ENCODE measurements at regions not wholly inside any gene's neighbourhood (a gene's known extent, or its start where the extent isn't known, plus 50 kb on each side); places are given as distances from the start of the nearest gene placed in this dataset.

DNA sequence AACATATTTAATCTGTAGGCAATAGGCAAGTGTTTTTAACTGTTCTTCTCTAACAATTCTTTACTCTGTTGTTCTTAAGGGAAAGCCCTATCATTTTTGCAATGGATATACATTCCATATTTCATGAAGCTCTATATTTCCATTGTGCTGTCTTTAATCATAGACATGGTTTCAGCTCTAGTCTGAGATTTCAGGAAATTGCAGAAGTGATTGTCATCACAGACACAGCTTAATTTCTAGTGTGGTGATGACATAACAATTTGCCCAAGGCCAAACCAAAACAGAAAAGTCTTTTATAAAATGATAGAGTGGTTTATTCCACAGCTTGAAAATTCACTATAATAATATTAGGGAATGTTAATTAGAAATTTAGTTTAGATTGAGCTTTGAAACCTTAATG lies 494.1 kb upstream of the SEMA3A start:
- no peak for DNase-seq
- intact Hi-C loops (cut with DNase I): no loop called here
- H3K4me3 ChIP-seq: no peak overlapping the region
- no peaks in the 10 kb centered on the region for H3K9me3 ChIP-seq
- TF ChIP-seq POLR2AphosphoS5 (IDR thresholded peaks at IDR 0.05): no peak
- TF ChIP-seq POLR2A (IDR thresholded peaks at IDR 0.05): no peak
- TF ChIP-seq, protein P1, sequence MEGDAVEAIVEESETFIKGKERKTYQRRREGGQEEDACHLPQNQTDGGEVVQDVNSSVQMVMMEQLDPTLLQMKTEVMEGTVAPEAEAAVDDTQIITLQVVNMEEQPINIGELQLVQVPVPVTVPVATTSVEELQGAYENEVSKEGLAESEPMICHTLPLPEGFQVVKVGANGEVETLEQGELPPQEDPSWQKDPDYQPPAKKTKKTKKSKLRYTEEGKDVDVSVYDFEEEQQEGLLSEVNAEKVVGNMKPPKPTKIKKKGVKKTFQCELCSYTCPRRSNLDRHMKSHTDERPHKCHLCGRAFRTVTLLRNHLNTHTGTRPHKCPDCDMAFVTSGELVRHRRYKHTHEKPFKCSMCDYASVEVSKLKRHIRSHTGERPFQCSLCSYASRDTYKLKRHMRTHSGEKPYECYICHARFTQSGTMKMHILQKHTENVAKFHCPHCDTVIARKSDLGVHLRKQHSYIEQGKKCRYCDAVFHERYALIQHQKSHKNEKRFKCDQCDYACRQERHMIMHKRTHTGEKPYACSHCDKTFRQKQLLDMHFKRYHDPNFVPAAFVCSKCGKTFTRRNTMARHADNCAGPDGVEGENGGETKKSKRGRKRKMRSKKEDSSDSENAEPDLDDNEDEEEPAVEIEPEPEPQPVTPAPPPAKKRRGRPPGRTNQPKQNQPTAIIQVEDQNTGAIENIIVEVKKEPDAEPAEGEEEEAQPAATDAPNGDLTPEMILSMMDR (IDR thresholded peaks at IDR 0.05): no peak
- no peak for TF ChIP-seq EP300 (IDR thresholded peaks at IDR 0.05)
- H3K4me1 ChIP-seq: no peaks in the 10 kb centered on the region
- H3K36me3 ChIP-seq: no peaks in the 10 kb centered on the region
- H3K27me3 ChIP-seq: no peaks in the 10 kb centered on the region
- no peak overlapping the region for H3K27ac ChIP-seq

DNA sequence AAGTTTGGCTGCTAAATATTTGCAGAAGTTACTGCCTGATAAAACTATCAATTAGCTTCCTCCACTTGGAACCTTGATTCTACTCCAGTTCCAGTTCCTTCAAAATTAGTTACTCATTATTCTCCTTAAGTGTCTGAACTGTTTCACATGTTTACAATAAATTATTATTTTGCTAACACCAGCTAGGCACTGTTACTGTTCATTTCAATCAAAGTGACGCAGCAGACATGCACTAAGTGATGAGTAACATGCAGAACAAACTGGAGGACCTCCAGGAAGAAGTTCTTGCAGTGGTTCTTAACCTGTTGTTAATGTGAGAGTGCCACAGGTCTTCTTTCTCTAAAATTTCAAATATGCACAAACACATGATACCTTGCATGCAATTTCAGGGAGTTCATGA lies 491.8 kb upstream of the SEMA3A start:
- Histone ChIP-seq H3K4me3 (no peak overlapping the region), H3K27ac (no peak overlapping the region), H3K4me1 (no peaks in the 10 kb centered on the region), H3K27me3 (no peaks in the 10 kb centered on the region), H3K9me3 (no peaks in the 10 kb centered on the region), H3K36me3 (no peaks in the 10 kb centered on the region)
- TF ChIP-seq EP300 (IDR thresholded peaks at IDR 0.05): no peak
- no peak for TF ChIP-seq POLR2AphosphoS5 (IDR thresholded peaks at IDR 0.05)
- no peak for TF ChIP-seq POLR2A (IDR thresholded peaks at IDR 0.05)
- TF ChIP-seq, protein P1 (IDR thresholded peaks at IDR 0.05): no peak
- 69 to 72% methylated on average over 1 of the region's 1 CpG for WGBS, 2 donors
- no peak for DNase-seq
- intact Hi-C loops (cut with DNase I): no loop called here

DNA sequence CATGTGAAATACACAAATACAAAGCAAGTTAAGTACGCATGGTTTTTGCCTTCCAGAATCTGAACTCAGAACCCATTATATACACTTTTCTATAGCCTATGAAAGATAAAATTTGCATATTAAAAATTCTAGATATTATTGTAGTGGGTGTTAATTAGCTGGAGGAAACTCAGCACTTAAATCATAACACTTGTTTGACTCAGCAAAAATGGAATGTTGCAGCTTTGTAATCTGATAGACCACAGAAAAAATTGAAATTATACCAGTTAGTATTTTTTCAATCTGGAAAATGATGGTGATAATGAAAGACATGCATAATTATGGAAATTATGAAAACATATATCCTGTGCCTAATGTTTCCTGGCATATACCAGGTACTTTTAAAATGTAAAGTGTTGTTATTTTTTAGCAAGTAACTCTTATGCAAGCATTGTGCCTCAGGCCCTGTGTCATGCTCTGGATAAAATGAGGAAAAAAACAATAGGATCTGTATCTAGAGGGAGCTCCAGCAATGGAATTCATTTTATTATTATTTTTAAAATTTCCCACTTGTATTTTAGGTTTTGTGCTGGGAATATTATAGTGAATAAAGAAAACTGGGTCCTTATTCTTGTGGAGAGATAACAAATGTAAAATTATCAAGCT lies 490.4 kb upstream of the SEMA3A start:
- intact Hi-C loops (cut with DNase I): no loop called here
- no peak overlapping the region for H3K27ac ChIP-seq
- H3K4me1 ChIP-seq: no peaks in the 10 kb centered on the region
- WGBS, 2 donors: 95 to 98% methylated on average over 1 of the region's 1 CpG
- H3K4me3 ChIP-seq: no peak overlapping the region
- H3K36me3 ChIP-seq: no peaks in the 10 kb centered on the region
- TF ChIP-seq, protein P1 (IDR thresholded peaks at IDR 0.05): no peak
- TF ChIP-seq POLR2A (IDR thresholded peaks at IDR 0.05) (no peak), POLR2AphosphoS5 (IDR thresholded peaks at IDR 0.05) (no peak), EP300 (IDR thresholded peaks at IDR 0.05) (no peak)
- no peak for DNase-seq
- no peaks in the 10 kb centered on the region for H3K9me3 ChIP-seq
- no peaks in the 10 kb centered on the region for H3K27me3 ChIP-seq

DNA sequence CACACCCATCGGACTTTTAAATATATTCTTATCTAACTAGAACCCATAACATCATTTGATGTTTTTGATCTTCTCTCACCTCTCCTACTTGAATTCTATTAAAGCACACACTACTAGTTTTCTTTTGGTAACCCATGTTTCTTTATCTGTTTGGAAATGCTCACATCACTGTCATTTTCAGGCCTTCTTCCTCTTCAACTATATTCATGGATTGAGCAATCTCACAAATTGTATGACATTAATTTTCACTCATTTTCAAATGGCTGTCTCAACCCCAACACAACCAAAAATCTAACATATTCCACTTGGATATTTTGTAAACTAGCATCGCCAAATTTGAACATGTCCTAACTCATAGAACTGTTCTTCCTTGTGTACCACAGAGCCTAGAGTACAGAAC lies 488.0 kb upstream of the SEMA3A start:
- no peak for DNase-seq
- intact Hi-C loops (cut with DNase I): no loop called here
- Histone ChIP-seq H3K4me3 (no peak overlapping the region), H3K27me3 (no peaks in the 10 kb centered on the region), H3K9me3 (no peaks in the 10 kb centered on the region), H3K4me1 (no peaks in the 10 kb centered on the region), H3K36me3 (no peaks in the 10 kb centered on the region), H3K27ac (no peak overlapping the region)
- 73 to 82% methylated on average over 2 of the region's 2 CpGs for WGBS, 2 donors
- TF ChIP-seq EP300 (IDR thresholded peaks at IDR 0.05) (no peak), POLR2A (IDR thresholded peaks at IDR 0.05) (no peak), POLR2AphosphoS5 (IDR thresholded peaks at IDR 0.05) (no peak)
- TF ChIP-seq, protein P1 (IDR thresholded peaks at IDR 0.05): no peak

DNA sequence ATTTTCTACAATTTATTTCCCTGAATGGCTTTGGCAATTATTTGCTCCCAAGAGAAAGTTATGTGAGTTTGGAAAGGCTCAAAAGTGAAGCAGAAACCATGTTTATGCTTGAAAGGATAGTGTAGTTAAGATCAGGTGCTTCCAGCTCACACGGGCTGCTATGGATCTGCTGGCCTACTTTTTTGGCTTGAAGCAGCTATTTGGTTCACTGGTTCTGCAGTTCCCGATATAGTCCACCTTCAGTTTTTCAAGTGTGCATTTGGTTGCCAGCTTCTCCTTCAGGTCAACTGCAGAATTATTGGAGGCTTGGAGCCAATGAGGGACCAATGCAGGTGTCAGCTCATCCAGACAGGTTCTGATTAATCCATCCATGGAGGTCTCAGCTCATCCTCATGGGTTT lies 484.3 kb upstream of the SEMA3A start:
- H3K36me3 ChIP-seq: no peaks in the 10 kb centered on the region
- TF ChIP-seq POLR2A (IDR thresholded peaks at IDR 0.05) (no peak), POLR2AphosphoS5 (IDR thresholded peaks at IDR 0.05) (no peak), EP300 (IDR thresholded peaks at IDR 0.05) (no peak)
- TF ChIP-seq, protein P1 (IDR thresholded peaks at IDR 0.05): no peak
- WGBS, 2 donors: 87 to 88% methylated on average over 2 of the region's 2 CpGs
- no peak overlapping the region for H3K4me3 ChIP-seq
- intact Hi-C loops (cut with DNase I): no loop called here
- no peak for DNase-seq
- no peaks in the 10 kb centered on the region for H3K4me1 ChIP-seq
- H3K27me3 ChIP-seq: no peaks in the 10 kb centered on the region
- no peaks in the 10 kb centered on the region for H3K9me3 ChIP-seq
- no peak overlapping the region for H3K27ac ChIP-seq
